SU-DHL-6 (cell line): ENCODE measurements at regions not wholly inside any gene's neighbourhood (a gene's known extent, or its start where the extent isn't known, plus 50 kb on each side); places are given as distances from the start of the nearest gene placed in this dataset.
"Not testable (repeated sequence)": the region's sequence is repeated elsewhere in the genome, so short reads cannot be mapped to it uniquely, and the experiment has no call there.

Experiments
- H2AFZ ChIP-seq: fragments of 200-600 bp; sonication (generic); 2 replicates; pipeline ENCODE4 v1.6.1; 2014; ENCODE audit warnings: low read depth, mild to moderate bottlenecking, moderate library complexity, mixed read lengths, antibody characterized with exemption, low read length; ENCODE audit not compliant: severe bottlenecking
- H3F3A ChIP-seq: fragments of 200-600 bp; shearing (Covaris generic); 2 replicates; pipeline ENCODE4 v1.6.0; 2016; ENCODE audit warnings: antibody characterized with exemption, mild to moderate bottlenecking; ENCODE audit not compliant: insufficient read depth
- H3K27ac ChIP-seq: fragments of 200-600 bp; sonication (generic); 2 replicates; pipeline ENCODE4 v1.5.1; 2016; ENCODE audit warnings: low read depth, mild to moderate bottlenecking, low read length, moderate library complexity, mixed read lengths
- H3K27me3 ChIP-seq: fragments of 200-600 bp; sonication (generic), shearing (Covaris generic); 2 replicates; pipeline ENCODE4 v1.6.0; 2014; ENCODE audit warnings: mild to moderate bottlenecking, low read length
- H3K36me3 ChIP-seq: fragments of 200-600 bp; sonication (generic); 2 replicates; pipeline ENCODE4 v1.6.1; 2014; ENCODE audit warnings: mild to moderate bottlenecking, low read length, mixed read lengths
- H3K4me2 ChIP-seq: fragments of 300-600, 200-600 bp; shearing (Covaris generic), sonication (generic); 2 replicates; pipeline ENCODE4 v1.6.0; 2014; ENCODE audit warnings: low read length, low read depth, mild to moderate bottlenecking; ENCODE audit not compliant: poor library complexity, severe bottlenecking
- H3K4me3 ChIP-seq: fragments of 200-600 bp; sonication (generic); 2 replicates; pipeline ENCODE4 v1.5.1; 2014; ENCODE audit warnings: antibody characterized with exemption, low read length, mild to moderate bottlenecking, mixed read lengths; ENCODE audit not compliant: insufficient read depth, poor library complexity, severe bottlenecking
- H3K79me2 ChIP-seq: fragments of 200-600 bp; sonication (generic); 2 replicates; pipeline ENCODE4 v1.6.1; 2014; ENCODE audit warnings: mild to moderate bottlenecking, low read length, moderate library complexity; ENCODE audit not compliant: insufficient read depth
- H3K9ac ChIP-seq: fragments of 200-600 bp; sonication (generic); 2 replicates; pipeline ENCODE4 v1.7.0; 2014; ENCODE audit warnings: mild to moderate bottlenecking, low read length
- H3K9me2 ChIP-seq: fragments of 200-600 bp; sonication (generic); replicated peaks from 2 replicates; pipeline ENCODE4 v1.6.1; 2014; ENCODE audit warnings: low read length; ENCODE audit not compliant: insufficient read depth
- H3K9me3 ChIP-seq: fragments of 200-600 bp; sonication (generic); 2 replicates; pipeline ENCODE4 v1.6.1; 2014; ENCODE audit warnings: low read length, mixed read lengths; ENCODE audit not compliant: insufficient read depth
- H4K20me1 ChIP-seq: fragments of 200-600 bp; sonication (generic); 2 replicates; pipeline ENCODE4 v1.6.1; 2014; ENCODE audit warnings: low read depth, mild to moderate bottlenecking, antibody characterized with exemption, low read length, moderate library complexity, mixed read lengths

- not testable (repeated sequence) for H3K9ac ChIP-seq, H3F3A ChIP-seq, H3K27me3 ChIP-seq, H4K20me1 ChIP-seq, H3K27ac ChIP-seq, H3K4me2 ChIP-seq, H3K36me3 ChIP-seq, H3K4me3 ChIP-seq, H3K9me2 ChIP-seq, H3K9me3 ChIP-seq, H3K79me2 ChIP-seq, H2AFZ ChIP-seq
Measured at GRCh38 chr1:149647018-149647373, 63.3 kb downstream of the PPIAL4C start.

- H3K9me3 ChIP-seq, H2AFZ ChIP-seq, H4K20me1 ChIP-seq, H3K4me3 ChIP-seq, H3K79me2 ChIP-seq, H3K36me3 ChIP-seq, H3K27ac ChIP-seq, H3F3A ChIP-seq, H3K9ac ChIP-seq, H3K4me2 ChIP-seq, H3K27me3 ChIP-seq, H3K9me2 ChIP-seq: not testable (repeated sequence)
Measured at GRCh38 chr1:149657750-149658149, 74.1 kb downstream of the PPIAL4C start.

DNA sequence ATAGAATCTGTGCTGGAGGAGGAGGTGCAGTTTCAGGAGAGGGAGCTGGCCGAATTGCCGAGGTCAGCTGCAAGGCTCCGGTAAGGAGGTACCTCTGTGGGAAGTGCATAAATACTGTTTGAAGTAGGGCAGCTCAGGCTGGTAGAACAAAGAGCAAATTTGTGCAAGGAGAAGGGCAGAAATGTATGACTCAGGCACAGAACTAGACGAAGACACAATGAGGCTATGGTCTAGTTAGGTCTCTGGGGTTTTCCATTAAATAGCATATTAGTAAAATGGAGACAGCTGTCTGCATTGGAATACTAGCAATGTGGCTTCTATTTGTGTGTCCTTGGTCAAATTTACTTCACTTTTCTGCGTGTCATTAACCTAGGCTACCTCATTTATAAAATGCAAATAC lies 74.5 kb downstream of the PPIAL4C start:
- not testable (repeated sequence) for H4K20me1 ChIP-seq, H3K4me3 ChIP-seq, H3K9ac ChIP-seq, H3K36me3 ChIP-seq, H3K79me2 ChIP-seq, H3K9me3 ChIP-seq, H3K9me2 ChIP-seq, H3K27me3 ChIP-seq, H2AFZ ChIP-seq, H3K27ac ChIP-seq, H3F3A ChIP-seq, H3K4me2 ChIP-seq

DNA sequence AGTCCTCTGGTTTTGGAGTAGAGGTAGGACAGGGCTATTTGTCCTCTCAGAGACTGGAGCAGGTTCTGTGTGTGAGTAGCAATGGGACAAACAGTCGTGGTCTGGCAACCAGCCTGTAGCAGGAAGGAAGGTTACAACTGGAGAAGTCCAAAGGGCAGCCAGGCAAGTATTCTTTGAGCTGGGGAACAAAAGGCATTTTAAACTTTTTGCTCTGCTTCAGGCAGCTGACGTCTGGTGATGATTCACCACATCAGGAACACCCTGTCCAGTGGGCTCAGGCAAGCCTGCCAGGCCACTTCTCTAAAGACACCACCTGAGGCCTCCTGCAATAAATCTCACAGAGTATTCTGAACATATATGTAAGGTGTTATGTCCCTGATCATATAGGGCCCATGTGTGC lies 81.0 kb downstream of the PPIAL4C start:
- H3K4me2 ChIP-seq, H3K27ac ChIP-seq, H3K4me3 ChIP-seq, H3K9ac ChIP-seq, H3K9me3 ChIP-seq, H3K27me3 ChIP-seq, H3K79me2 ChIP-seq, H3K36me3 ChIP-seq, H3K9me2 ChIP-seq, H4K20me1 ChIP-seq, H3F3A ChIP-seq, H2AFZ ChIP-seq: not testable (repeated sequence)

DNA sequence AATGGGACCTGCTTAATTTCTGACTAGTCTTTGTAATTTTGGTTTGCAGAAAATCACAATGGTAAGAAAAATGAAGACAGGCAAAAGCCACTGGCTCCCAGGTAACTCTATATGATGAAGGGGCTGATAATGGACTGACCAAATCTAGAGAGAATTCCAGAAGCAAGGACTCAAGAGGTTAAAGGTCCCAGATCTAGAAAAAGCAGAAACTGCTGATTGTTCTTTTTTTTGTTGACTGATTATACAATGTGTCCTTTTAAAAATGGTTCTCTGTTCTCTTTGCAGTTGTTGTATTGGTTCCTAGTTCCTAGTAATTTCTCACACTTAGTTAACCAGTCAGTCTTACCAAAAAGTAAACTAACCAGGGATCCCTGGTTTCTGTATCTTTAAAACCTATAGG lies 81.4 kb downstream of the PPIAL4C start:
- H3K4me2 ChIP-seq, H3K36me3 ChIP-seq, H3K27me3 ChIP-seq, H3K4me3 ChIP-seq, H2AFZ ChIP-seq, H3K9me2 ChIP-seq, H3F3A ChIP-seq, H3K79me2 ChIP-seq, H3K9ac ChIP-seq, H3K27ac ChIP-seq, H4K20me1 ChIP-seq, H3K9me3 ChIP-seq: not testable (repeated sequence)

GRCh38 chr1:149665528-149665927 lies 81.9 kb downstream of the PPIAL4C start:
- not testable (repeated sequence) for H4K20me1 ChIP-seq, H3K36me3 ChIP-seq, H3K9me2 ChIP-seq, H3K4me2 ChIP-seq, H2AFZ ChIP-seq, H3F3A ChIP-seq, H3K9ac ChIP-seq, H3K4me3 ChIP-seq, H3K27me3 ChIP-seq, H3K9me3 ChIP-seq, H3K27ac ChIP-seq, H3K79me2 ChIP-seq

GRCh38 chr1:149673231-149673909 lies 89.7 kb downstream of the PPIAL4C start:
- not testable (repeated sequence) for H3F3A ChIP-seq, H3K27me3 ChIP-seq, H2AFZ ChIP-seq, H4K20me1 ChIP-seq, H3K9ac ChIP-seq, H3K27ac ChIP-seq, H3K9me2 ChIP-seq, H3K9me3 ChIP-seq, H3K79me2 ChIP-seq, H3K4me2 ChIP-seq, H3K4me3 ChIP-seq, H3K36me3 ChIP-seq

DNA sequence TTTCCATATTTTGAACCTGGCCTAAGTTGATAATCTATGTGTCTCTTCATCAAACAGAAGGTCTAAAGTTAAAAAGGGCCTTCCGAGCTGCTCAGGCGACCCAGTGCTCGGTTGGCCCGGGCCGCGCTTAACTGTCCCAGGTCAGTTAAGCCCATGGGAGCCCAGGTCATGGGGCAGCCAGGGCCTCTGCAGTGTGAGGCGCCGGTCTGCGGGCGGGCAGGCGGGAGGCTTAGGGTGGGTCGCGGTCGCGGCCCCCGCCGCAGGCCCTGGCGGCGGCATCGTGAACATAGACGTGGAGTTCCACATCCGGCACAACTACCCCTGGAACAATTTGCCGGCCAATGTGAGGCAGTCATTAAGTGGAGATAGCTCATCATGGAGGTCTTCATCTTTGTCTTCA lies 91.3 kb downstream of the PPIAL4C start:
- H3K36me3 ChIP-seq, H3K4me3 ChIP-seq, H3K9me2 ChIP-seq, H3K79me2 ChIP-seq, H3K9ac ChIP-seq, H2AFZ ChIP-seq, H3K9me3 ChIP-seq, H3F3A ChIP-seq, H3K27me3 ChIP-seq, H3K27ac ChIP-seq, H4K20me1 ChIP-seq, H3K4me2 ChIP-seq: not testable (repeated sequence)
